GM12864 (cell line): ENCODE measurements at regions not wholly inside any gene's neighbourhood (a gene's known extent, or its start where the extent isn't known, plus 50 kb on each side); places are given as distances from the start of the nearest gene placed in this dataset.

Experiments
- DNase-seq: peaks from one replicate; pipeline ENCODE4 v3.0.0-alpha.2; 2011; ENCODE audit warnings: low read depth
- H3K4me3 ChIP-seq: 2 replicates; pipeline ENCODE4 v1.5.1; 2011; ENCODE audit warnings: mild to moderate bottlenecking, low read depth, low read length, control low read depth
- CTCF ChIP-seq: IDR thresholded peaks from 2 replicates; pipeline ENCODE4 v1.5.1; 2011; ENCODE audit warnings: low read depth, mild to moderate bottlenecking, moderate library complexity, low read length, control low read depth, inconsistent platforms; ENCODE audit errors: missing control alignments

GRCh38 chr7:68542831-68543230, 1055.4 kb upstream of the AUTS2 start:
- no peak for DNase-seq
- H3K4me3 ChIP-seq: no peak overlapping the region
- TF ChIP-seq CTCF: no peak

- no peak for TF ChIP-seq CTCF
- no peak for DNase-seq
- no peak overlapping the region for H3K4me3 ChIP-seq
These were observed 1053.4 kb upstream of the AUTS2 start for GRCh38 chr7:68544851-68545250.

- no peak for DNase-seq
- TF ChIP-seq CTCF: no peak
- no peak overlapping the region for H3K4me3 ChIP-seq
These were observed 1051.1 kb upstream of the AUTS2 start for GRCh38 chr7:68547181-68547580.

GRCh38 chr7:68547799-68548198, 1050.5 kb upstream of the AUTS2 start:
- no peak for TF ChIP-seq CTCF
- DNase-seq: no peak
- no peak overlapping the region for H3K4me3 ChIP-seq

- no peak overlapping the region for H3K4me3 ChIP-seq
- no peak for TF ChIP-seq CTCF
- DNase-seq: no peak
These were observed 1048.2 kb upstream of the AUTS2 start for GRCh38 chr7:68550027-68550426.

- no peak overlapping the region for H3K4me3 ChIP-seq
- no peak for TF ChIP-seq CTCF
- no peak for DNase-seq
These were observed 1047.6 kb upstream of the AUTS2 start for GRCh38 chr7:68550635-68551034.

- no peak overlapping the region for H3K4me3 ChIP-seq
- DNase-seq: no peak
- no peak for TF ChIP-seq CTCF
These were observed 1041.7 kb upstream of the AUTS2 start for GRCh38 chr7:68556537-68556936.
